GM12878 (cell line): ENCODE measurements at regions not wholly inside any gene's neighbourhood (a gene's known extent, or its start where the extent isn't known, plus 50 kb on each side); places are given as distances from the start of the nearest gene placed in this dataset.

ENCODE experiments used
- BCL3 ChIP-seq: IDR thresholded peaks from 2 replicates; pipeline ENCODE4 v1.6.1; 2011; ENCODE audit warnings: borderline replicate concordance, low read depth, mild to moderate bottlenecking, moderate library complexity, low read length; ENCODE audit not compliant: insufficient read depth, poor library complexity, severe bottlenecking
- BHLHE40 ChIP-seq, 2 experiments: fragments of 450-650 bp in 1 of 2; IDR thresholded peaks; 2 replicates each; pipeline ENCODE4 v1.6.1; 2011 to 2017; ENCODE audit warnings: low read depth in 2 of 2, borderline replicate concordance in 1 of 2, improper control_type of control experiment in 1 of 2, low read length in 1 of 2, mild to moderate bottlenecking in 1 of 2
- E4F1 ChIP-seq: fragments of 450-650 bp; IDR thresholded peaks from 2 replicates; pipeline ENCODE4 v1.6.1; 2018; ENCODE audit warnings: borderline replicate concordance, mild to moderate bottlenecking; ENCODE audit not compliant: partially characterized antibody
- EED ChIP-seq: sonication (generic); IDR thresholded peaks from 2 replicates; pipeline ENCODE4 v1.6.1; 2016; ENCODE audit warnings: antibody characterized with exemption, low read depth
- EGR1 ChIP-seq, 2 experiments: IDR thresholded peaks; 1 replicate in 1 of 2; 2 replicates in 1 of 2; pipeline ENCODE4 v1.6.1; 2011 to 2012; ENCODE audit warnings: low read depth in 2 of 2, low read length in 2 of 2, borderline replicate concordance in 1 of 2, mild to moderate bottlenecking in 1 of 2, moderate library complexity in 1 of 2
- HDGF ChIP-seq: fragments of 450-650 bp; IDR thresholded peaks from 2 replicates; pipeline ENCODE4 v1.6.1; 2016; ENCODE audit warnings: antibody characterized with exemption
- IKZF2 ChIP-seq, 2 experiments: fragments of 450-650 bp; IDR thresholded peaks; 2 replicates each; pipeline ENCODE4 v1.6.1; 2017; ENCODE audit warnings: mild to moderate bottlenecking in 2 of 2, moderate library complexity in 2 of 2
- IRF3 ChIP-seq: fragments of 450-650 bp; IDR thresholded peaks from 2 replicates; pipeline ENCODE4 v1.6.1; 2014; ENCODE audit warnings: mild to moderate bottlenecking
- JUNB ChIP-seq: IDR thresholded peaks from 2 replicates; pipeline ENCODE4 v1.6.1; 2016; ENCODE audit warnings: antibody characterized with exemption, mild to moderate bottlenecking
- JUND ChIP-seq: IDR thresholded peaks from 2 replicates; pipeline ENCODE4 v1.6.1; 2012; ENCODE audit warnings: low read depth, mild to moderate bottlenecking, low read length, improper control_type of control experiment, moderate library complexity
- MTA2 ChIP-seq: fragments of 450-650 bp; IDR thresholded peaks from 2 replicates; pipeline ENCODE4 v1.6.1; 2016; ENCODE audit warnings: low read depth, mild to moderate bottlenecking, moderate library complexity
- NFIC ChIP-seq: IDR thresholded peaks from 2 replicates; pipeline ENCODE4 v1.6.1; 2012; ENCODE audit warnings: low read depth, mild to moderate bottlenecking, inconsistent platforms, low read length, moderate library complexity
- NFYB ChIP-seq: IDR thresholded peaks from 2 replicates; pipeline ENCODE4 v1.6.1; 2011; ENCODE audit warnings: low read depth, mild to moderate bottlenecking, low read length, improper control_type of control experiment, moderate library complexity; ENCODE audit not compliant: insufficient read depth
- PAX5 ChIP-seq: IDR thresholded peaks from 2 replicates; pipeline ENCODE4 v1.6.1; 2011; ENCODE audit warnings: low read depth, low read length, borderline replicate concordance
- POLR2AphosphoS5 ChIP-seq: IDR thresholded peaks from 2 replicates; pipeline ENCODE4 v1.6.1; 2011; ENCODE audit warnings: mild to moderate bottlenecking, low read length, inconsistent platforms
- RELB ChIP-seq: fragments of 450-650 bp; IDR thresholded peaks from 2 replicates; pipeline ENCODE4 v1.6.1; 2017; ENCODE audit warnings: low read depth, mild to moderate bottlenecking, moderate library complexity
- RUNX3 ChIP-seq: IDR thresholded peaks from 2 replicates; pipeline ENCODE4 v1.6.1; 2012; ENCODE audit warnings: low read length, inconsistent platforms
- SMAD5 ChIP-seq: IDR thresholded peaks from 2 replicates; pipeline ENCODE4 v1.6.1; 2016; ENCODE audit warnings: antibody characterized with exemption, low read depth
- SREBF1 ChIP-seq: IDR thresholded peaks from 2 replicates; pipeline ENCODE4 v1.6.1; 2012; ENCODE audit warnings: mild to moderate bottlenecking, low read length
- TAF1 ChIP-seq: IDR thresholded peaks from 2 replicates; pipeline ENCODE4 v1.6.1; 2011; ENCODE audit warnings: mild to moderate bottlenecking, low read depth, low read length, borderline replicate concordance
- ZNF207 ChIP-seq: fragments of 450-650 bp; IDR thresholded peaks from 2 replicates; pipeline ENCODE4 v1.6.1; 2014; ENCODE audit warnings: antibody characterized with exemption, mild to moderate bottlenecking, borderline replicate concordance
- ZNF274 ChIP-seq: IDR thresholded peaks from one replicate; pipeline ENCODE4 v1.8.0; 2011; ENCODE audit not compliant: insufficient read length, insufficient read depth
- ZNF384 ChIP-seq: IDR thresholded peaks from 2 replicates; pipeline ENCODE4 v1.6.1; 2012; ENCODE audit warnings: low read depth, mild to moderate bottlenecking, low read length, improper control_type of control experiment, borderline replicate concordance

- TF ChIP-seq POLR2AphosphoS5 = peak; percentile 60; the same call in 1 of the 2 replicates
- no peak for TF ChIP-seq ZNF207
- TF ChIP-seq HDGF = no peak
- no peak for TF ChIP-seq BCL3
- TF ChIP-seq TAF1 = no peak
- peak; percentile 33 for TF ChIP-seq E4F1
- peak; percentile 47 to 67; a peak in 3 of 4 replicates for TF ChIP-seq IKZF2 (IDR thresholded peaks at IDR 0.05)
- peak; percentile 33 to 57; a peak in 2 of 4 replicates for TF ChIP-seq BHLHE40 (IDR thresholded peaks at IDR 0.05; ENCODE audit: borderline replicate concordance in 1 of 2, low read depth in 2 of 2, low read length in 1 of 2)
- no peak for TF ChIP-seq SREBF1
- no peak; the same call in 1 of the 2 replicates for TF ChIP-seq JUND
- TF ChIP-seq RELB = peak; percentile 57; the same call in 1 of the 2 replicates
- TF ChIP-seq NFIC = no peak
- TF ChIP-seq SMAD5 = peak; percentile 67; the same call in 1 of the 2 replicates
- no peak for TF ChIP-seq EGR1 (IDR thresholded peaks at IDR 0.05; ENCODE audit: borderline replicate concordance in 1 of 2, low read depth in 2 of 2, low read length in 2 of 2)
- no peak for TF ChIP-seq IRF3
- peak; percentile 33; the same call in 1 of the 2 replicates for TF ChIP-seq ZNF384
- TF ChIP-seq NFYB = peak; percentile 66
- TF ChIP-seq EED = peak; percentile 80
- TF ChIP-seq PAX5 = no peak; the same call in 1 of the 2 replicates
- TF ChIP-seq MTA2 = peak; percentile 39; the same call in 1 of the 2 replicates
- peak; percentile 42 for TF ChIP-seq JUNB
- peak; percentile 36 for TF ChIP-seq RUNX3
- TF ChIP-seq ZNF274 = no peak
These were observed 78.4 kb upstream of the ERRFI1 start (continued) for GRCh38 chr1:8104278-8105236.
